ENCODE measurements at regions not wholly inside any gene's neighbourhood (a gene's known extent, or its start where the extent isn't known, plus 50 kb on each side); places are given as distances from the start of the nearest gene placed in this dataset.

- DNase-seq: no peak
These were observed 578.1 kb upstream of the MIR17HG start for GRCh38 chr13:90769387-90769786.

- no peak for DNase-seq
These were observed 577.2 kb upstream of the MIR17HG start for GRCh38 chr13:90770334-90770733.

DNA sequence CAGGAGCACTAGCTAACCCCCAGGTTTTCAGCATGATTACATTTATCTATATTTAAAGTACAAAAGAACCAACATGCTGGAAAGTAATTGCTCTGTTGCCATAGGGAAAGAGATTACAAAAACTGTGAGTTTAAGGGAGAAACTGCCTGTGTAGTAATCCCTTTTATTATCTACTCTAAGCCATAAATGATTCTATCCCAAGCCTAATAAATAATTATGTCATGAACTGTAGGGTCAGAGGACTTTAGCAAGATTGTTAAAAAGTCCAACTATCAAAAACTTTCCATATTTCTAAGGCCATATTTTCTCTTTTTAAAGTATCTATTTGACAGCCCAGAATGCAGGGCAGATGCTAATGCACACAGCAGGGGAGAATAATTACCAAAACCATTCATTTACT lies 573.8 kb upstream of the MIR17HG start:
- DNase-seq: no peak

- no peak for DNase-seq
These were observed 571.3 kb upstream of the MIR17HG start for GRCh38 chr13:90776051-90776748.

GRCh38 chr13:90783273-90783672 lies 564.2 kb upstream of the MIR17HG start:
- DNase-seq: no peak

DNA sequence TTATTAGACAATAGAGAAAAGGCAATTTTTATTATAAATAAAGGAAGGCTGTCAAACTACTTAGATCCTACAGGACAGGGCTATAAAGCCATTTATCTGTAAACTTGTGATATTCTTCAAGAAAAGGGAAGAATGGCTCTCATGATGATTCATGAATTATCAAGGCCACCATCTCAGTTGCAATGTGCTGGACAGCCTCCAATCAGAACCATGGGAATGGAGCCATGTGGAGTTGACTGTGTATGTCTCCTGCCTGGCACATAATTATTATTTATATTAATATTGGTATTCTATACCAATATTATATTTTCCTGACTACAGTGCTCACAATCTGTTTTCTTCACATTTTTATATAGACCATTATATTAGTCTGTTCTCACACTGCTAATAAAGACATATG lies 560.5 kb upstream of the MIR17HG start:
- DNase-seq: no peak

- no peak for DNase-seq
These were observed 555.2 kb upstream of the MIR17HG start for GRCh38 chr13:90792335-90792734.

DNA sequence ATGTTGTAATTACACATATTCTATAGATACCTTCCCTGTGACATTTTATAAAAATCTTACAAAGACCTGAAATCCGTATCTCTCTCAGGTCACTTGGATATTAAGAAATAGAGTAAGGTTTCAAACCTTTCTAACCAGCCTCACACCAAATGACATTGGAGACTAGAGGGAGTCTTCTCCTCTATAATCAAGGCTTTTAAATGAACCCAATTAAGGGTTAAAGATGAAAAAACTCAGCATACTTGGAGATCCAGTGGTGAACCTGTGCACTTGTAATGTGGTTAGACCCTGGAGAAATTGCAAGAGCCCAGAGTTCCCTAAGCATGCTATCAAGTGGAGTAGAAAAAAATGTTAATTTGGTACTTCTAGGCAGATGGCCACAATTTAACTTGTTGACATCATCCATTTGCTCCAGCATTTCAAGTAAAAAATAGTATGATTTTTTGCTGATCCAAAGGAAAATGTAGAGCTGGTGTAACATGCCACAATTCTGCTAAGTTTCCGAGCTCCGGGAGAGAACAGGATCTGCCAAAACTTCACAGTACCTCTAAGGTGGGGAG lies 554.1 kb upstream of the MIR17HG start:
- DNase-seq: peak; percentile 1

DNA sequence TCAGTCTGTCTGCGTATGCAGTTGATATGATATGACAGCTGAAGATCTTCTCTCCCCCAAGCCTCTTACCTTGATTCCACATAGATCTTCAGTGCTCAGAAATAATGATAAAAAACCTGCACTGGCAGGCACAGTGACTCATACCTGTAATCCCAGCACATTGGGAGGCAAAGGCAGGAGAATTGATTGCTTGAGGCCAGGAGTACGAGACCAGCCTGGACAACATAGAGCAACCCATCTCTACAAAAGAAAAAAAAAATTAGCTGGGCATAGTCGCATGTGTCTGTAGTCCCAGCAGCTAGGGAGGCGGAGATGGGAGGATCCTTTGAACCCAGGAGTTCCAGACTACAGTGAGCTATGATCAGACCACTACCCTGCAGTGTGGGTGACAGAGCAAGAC lies 551.0 kb upstream of the MIR17HG start:
- no peak for DNase-seq

DNA sequence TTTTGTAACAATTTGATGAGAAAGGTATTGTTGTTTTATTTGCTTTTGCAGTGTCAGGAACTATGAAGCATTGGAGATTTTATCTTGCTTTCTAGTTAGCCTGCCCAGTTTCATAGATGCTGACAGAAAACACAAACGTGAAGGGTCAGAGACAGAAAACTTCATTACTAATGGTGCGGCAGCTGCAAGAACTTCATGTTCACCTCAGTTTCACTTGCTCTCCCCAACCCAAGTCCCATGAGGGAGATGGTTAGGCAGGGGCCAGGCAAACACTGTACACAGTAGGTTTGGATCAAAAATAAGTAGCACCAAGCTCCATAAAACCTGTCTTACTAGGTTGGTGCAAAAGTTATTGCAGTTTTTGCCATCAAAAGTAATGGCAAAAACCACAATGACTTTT lies 550.2 kb upstream of the MIR17HG start:
- no peak for DNase-seq

- no peak for DNase-seq
These were observed 549.1 kb upstream of the MIR17HG start for GRCh38 chr13:90798381-90798780.

GRCh38 chr13:90800082-90800746 lies 547.3 kb upstream of the MIR17HG start:
- DNase-seq: no peak

DNA sequence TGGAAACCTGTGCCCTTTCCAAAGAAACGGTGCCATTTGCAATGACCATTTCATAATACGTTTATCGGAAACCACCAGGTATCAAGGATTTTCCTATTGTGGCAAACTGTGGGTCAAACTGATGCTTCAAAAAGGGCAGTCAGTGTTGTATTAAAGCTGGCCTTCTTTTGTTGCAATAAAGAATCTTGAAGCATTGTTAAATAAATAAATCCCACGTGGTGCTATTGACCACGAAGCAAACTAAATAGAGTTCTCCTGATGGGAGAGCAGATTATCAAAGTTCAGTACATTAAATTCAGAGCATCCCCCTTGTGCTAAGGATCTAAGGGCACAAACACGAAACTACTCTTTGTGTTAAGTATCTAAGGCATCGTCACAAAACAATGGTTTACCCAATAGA lies 545.9 kb upstream of the MIR17HG start:
- DNase-seq: no peak

DNA sequence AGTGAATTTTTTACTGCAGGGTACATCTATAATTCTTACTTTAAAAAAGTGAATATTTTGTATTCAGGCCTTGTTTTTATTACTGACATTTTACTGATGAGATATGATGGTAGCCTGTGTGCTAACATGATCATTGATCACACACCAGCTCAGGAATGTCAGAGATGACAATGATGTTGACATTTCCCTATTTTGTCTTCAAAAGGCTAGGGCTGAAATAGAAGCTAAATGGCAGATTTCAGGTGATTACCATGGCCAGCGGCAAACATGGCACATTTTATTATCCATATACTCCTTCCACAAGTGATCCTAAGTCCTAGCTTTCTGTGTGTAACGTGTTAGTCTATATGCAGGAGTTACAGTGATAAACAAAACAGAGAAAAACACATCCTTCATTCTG lies 544.3 kb upstream of the MIR17HG start:
- DNase-seq: no peak

GRCh38 chr13:90806016-90806615 lies 541.4 kb upstream of the MIR17HG start:
- DNase-seq: no peak

DNA sequence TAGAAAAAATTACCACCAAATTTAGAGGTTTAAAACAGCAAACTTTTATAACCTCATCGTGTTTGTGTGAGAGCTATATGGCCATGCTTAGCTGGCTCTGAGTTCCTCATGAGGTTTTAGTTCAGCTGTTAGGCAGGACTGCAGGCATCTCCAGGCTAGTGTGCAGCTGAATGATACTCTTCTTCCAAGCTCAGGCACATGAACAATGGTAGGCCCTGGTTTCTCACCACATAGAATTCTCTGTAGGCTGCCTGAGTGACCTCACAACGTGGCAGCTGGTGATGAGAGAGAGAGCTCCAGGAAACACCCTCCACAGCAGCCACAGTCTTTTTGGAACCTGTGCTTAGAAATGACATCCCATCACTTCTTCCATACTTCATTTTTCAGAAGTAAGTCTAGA lies 540.6 kb upstream of the MIR17HG start:
- no peak for DNase-seq

GRCh38 chr13:90808838-90809237 lies 538.6 kb upstream of the MIR17HG start:
- no peak for DNase-seq

DNA sequence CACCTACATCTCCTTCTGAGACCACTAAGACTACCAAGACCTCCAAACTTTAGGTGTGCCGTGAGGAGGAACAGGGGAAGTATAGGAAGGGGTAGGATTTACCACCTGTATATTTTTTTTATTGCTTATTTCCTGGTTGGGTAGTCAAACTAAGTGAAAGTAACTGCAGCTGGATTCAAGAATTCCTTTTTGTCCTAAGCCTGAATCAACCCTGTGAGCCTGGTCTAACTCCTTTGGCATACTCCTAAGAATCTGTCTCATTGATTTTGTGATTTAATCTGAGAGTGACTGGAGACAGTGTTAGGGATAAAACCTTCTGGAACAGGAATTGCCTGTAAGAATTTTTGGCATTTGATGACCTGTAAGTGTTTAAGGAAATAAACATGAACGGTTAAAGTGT lies 523.5 kb upstream of the MIR17HG start:
- no peak for DNase-seq

DNA sequence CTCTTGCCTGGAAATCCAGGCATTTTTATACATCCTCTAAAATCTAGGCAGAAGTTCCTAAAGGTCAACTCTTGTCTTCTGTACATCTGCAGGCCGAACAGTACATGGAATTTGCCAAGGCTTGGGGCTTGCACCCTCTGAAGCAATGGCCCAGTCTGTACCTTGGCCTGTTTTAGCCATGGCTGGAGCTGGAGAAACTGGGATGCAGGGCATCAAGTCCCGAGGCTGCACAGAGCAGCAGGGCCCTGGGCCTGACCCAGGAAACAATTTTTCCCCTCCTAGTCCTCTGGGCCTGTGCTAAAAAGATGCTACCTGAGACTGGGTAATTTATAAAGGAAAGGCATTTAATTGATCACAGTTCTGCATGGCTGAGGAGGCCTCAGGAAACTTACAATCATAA lies 520.8 kb upstream of the MIR17HG start:
- DNase-seq: no peak

DNA sequence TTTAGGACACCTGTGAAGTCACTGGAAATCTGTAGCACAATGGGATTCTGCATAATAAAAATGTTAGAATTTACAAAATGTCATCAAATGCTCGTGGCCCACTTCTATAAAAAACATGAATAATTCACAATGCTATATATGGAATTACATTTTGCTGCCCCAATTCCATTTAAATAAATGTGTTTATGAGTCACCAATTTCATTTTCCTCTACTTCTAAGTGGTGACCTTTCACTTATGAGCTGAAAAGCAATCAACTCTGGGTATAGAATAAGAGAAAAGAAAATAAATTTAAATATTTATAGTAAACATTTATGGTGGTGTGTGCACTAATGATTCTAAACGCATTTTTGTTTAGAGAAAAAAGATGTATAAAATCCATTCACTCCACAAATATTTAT lies 516.7 kb upstream of the MIR17HG start:
- no peak for DNase-seq

DNA sequence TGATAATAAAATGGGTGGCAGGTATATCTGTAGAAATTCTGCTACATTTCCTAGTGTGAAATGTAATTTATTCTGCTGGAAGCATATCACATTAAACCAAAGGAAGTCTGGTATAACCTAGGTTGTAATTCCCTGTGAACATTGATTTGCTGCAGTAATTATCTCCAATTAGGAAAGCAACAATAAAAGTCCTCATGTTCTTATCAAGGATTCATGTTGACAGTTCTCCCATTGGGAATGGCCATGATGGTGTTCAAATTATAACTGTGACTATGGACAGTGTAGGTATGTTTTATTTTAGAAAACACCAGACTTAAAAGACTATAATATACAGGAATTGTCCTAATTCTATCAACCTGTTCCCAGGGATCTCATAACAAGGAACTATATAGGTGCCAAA lies 513.5 kb upstream of the MIR17HG start:
- no peak for DNase-seq

DNA sequence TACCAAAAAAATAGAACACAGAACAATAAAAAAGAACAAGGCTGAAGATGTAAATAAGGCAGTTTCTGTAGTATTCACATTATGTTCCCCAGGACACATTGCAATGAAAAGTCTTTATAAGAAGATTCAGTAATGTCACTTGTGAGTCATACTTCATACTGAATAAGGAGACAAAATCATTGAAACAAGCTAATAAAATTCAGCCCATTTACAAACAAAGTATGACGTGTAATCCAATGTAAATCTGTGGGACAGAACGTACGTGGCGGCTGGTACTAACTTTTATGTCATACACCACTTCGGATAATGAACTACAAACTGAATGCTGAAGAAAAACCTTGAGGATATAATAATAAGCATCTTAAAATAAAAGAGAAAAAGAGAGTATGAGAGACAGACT lies 512.8 kb upstream of the MIR17HG start:
- no peak for DNase-seq

DNA sequence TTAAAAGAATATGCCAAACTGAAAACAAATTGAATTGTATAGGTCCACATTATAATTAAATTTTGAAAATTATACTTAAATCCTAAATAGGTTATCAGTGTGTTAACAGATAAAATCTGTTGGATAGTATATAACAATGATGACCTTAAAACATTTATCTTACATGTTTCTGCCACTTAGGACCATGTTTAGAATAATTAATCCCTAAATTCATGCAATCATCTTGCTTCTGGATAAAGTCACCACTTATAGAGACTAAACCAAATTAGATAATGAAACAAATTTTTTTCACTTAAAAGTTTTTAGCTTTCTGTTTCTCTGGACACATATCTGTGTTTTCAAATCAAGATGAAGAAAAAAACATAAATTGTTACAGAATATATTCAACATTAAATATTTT lies 511.7 kb upstream of the MIR17HG start:
- no peak for DNase-seq
